Fibroblast of peridontal ligament (primary cell): ENCODE measurements at regions not wholly inside any gene's neighbourhood (a gene's known extent, or its start where the extent isn't known, plus 50 kb on each side); places are given as distances from the start of the nearest gene placed in this dataset.

Experiments used
- DNase-seq: peaks from one replicate; pipeline ENCODE4 v3.0.0-alpha.2; 2010; ENCODE audit errors: extremely low read depth

DNA sequence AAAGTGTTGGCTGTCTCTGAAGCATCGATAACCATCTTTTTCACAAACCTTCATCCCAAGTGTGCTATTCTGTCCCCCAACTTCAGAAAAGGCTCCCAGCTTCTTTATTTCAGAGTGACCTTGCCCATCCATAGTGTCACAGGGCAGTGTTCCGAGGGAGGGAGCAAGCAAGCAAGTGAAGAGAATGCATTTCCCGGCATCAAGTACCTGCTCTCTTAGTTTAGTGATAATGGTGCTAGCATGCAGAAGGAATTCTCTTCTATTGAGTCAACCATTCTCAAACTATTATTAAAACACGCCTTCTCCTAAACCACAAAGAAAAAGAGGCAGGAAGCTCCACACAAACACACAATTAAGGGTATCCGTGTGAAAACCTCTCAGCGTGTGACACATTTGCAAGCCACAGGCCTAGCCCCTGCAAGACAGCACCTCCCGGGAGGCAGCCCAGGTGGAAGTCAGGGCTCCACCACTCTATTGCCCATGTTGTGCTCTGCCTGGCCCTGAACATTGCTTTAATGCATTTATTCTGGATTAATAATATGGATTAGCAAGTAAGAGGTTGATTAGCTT, 504.9 kb downstream of the GALR1 start:
- no peak for DNase-seq

DNA sequence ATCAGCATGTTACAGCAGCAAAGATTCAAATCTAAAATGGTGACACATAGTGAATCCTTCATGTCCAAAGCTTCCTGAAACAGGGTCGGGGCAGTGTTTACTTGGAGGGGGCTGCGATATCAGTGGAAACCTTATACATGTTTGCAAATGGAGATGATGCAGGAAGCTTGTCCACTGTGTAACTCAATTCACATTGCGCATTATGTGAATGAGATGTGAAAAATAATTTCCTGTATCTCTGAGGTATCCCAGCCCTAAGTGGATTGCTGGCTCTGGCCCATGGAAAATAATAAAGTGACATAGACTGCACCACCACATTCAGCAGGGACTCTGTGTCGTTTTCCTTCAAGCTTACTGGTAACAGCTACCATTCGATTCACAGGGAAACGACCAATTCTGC, 505.5 kb downstream of the GALR1 start:
- no peak for DNase-seq

DNA sequence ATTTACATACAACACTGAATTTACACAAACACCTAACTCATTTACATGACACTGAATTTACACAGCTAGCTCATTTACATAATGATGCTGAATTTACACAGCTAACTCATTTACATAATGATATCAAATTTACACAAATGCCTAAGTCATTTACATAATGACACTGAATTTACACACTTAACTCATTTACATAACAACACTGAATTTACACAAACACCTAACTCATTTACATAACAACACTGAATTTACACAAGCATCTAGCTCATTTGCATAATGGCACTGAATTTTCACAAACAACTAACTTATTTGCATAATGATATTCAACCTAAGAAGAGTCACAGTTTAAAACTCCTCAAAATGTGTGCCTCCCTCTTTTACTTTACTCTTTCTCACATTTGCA, 511.7 kb downstream of the GALR1 start:
- no peak for DNase-seq

DNA sequence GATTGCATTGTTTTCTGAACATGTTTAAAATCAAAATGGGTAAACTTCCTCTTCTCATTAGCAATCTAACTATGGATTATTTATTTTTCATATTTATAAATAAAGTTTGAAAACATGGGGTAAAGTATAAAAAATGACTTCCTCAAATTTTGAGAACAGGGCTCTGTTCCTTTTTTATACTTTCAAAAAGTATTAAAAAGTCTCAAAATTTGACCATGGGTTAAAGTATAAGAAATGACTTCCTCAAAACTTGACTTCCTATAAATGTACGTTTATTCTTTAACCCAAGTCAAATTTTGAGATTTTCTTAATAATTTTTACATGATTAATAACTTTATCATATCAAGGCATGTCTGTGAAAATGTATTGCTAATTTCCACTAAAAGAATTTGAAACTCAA, 512.4 kb downstream of the GALR1 start:
- DNase-seq: no peak

DNA sequence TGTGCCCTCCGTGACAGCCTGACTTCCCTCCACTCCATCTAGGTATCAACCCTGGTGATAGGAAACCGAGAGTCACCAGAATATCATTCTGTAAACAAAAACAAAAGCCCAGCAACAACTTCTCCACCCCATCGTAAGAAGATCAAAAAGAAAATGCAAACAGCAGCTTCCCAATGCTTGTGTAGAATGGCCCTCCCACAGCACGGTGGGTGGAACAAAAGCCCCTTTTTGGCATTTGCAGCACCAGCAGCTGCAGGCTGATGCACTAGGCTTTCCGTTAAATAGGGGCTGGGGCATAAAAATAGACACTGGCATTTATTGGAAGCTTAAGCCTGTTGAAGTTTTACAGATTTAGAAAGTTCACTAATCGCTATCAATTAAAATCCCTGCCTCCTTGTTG, 513.0 kb downstream of the GALR1 start:
- DNase-seq: no peak

DNA sequence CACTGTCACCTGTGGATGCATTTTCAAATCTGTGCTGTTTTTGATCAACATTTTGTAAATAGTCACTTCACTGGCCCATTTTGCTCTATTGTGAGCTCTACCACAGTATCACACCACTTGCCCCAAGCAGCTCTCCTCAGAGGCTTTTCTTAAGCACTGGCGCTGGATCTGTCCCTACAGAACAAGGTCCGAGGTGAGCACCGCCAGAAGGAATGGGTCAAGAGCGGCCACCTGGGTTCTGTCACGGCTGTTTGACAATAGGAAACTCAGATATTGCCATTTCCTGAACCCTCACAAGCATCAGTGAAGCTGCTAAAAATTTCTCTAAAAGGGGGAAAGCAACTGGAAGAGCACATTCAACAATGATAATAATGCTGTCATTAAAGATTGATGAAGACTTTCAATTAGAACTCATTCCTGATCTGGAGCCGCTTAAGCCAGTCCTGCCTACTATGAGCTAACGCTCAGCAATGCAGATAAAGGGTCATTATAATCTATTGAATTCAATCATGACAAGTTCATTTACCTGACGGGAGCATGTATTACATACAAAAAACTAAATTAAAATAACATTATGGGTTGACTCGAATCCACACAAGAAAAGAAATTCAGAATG, 514.0 kb downstream of the GALR1 start:
- DNase-seq: no peak

DNA sequence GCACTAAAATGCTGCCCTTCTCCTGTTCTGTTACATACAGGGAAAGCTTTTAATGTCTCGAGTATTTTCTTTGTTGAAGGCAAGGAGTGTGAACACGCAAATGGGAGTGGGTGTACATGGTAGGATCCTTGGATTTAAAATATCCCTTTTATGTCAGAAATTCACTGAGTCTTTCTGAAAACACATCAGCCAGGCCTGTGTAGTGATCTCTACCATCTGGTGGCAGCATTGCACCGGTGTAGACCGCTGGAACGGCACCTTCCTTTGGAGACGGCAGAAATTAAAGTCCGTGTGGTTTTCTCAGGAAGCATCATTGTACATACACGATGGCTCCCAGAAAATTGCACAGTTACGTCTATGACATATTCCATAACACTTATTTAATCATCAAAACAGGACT, 515.8 kb downstream of the GALR1 start:
- no peak for DNase-seq

DNA sequence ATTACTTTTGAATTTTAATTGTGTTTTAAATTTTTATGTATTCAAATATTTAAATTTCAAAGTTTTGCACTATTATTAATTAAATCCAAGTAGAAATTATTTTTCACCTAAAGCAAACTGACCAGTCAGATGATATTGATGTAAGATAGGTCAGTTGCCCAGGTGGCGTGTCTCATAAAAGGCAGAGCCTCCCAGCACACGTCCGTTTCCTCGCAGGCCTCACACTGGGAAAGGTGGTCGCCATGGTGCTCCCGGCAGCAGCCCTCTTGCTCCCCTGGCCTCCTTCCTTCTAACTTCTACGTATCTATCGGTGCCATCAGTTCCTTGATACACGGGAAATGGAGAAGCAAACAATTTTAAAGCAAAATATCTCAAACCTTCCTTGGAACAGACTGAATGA, 516.8 kb downstream of the GALR1 start:
- no peak for DNase-seq

DNA sequence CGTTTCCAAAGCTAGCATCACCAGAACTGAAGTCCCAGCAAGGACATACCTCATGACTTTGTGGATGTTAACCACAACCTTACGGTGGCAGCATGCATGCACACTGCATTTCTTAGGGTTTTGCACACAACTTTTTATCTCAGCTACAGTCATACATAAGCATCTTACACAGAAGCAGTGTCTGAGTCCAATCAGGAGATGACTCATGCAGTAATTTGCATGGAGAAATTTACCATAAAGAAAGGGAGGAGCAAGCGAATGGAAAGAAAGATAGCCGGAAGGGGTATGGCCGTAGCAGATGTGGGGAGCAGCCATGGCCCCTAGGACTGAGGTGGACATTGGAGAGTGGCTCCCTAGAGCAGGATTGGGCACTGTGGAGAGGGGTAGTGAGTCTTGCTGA, 522.5 kb downstream of the GALR1 start:
- no peak for DNase-seq

DNA sequence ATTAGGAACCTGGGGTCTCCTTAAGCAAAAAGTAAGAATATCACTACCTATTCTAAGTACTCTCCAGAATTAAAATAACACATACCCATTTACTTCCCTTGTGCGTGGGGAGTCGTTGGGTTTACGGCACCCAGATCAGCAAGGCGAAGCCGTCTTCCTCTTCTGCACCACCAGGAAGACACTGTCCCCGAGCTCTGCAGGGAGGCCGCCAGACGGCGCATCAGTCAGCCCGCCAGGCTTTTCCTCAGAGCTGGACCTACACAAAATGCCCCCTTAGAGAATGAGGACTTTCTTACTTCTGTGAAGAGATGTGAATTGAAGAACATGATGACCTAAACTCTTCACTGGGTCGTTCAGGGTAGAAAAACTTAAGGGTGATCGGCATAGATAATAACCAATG, 526.5 kb downstream of the GALR1 start:
- no peak for DNase-seq

DNA sequence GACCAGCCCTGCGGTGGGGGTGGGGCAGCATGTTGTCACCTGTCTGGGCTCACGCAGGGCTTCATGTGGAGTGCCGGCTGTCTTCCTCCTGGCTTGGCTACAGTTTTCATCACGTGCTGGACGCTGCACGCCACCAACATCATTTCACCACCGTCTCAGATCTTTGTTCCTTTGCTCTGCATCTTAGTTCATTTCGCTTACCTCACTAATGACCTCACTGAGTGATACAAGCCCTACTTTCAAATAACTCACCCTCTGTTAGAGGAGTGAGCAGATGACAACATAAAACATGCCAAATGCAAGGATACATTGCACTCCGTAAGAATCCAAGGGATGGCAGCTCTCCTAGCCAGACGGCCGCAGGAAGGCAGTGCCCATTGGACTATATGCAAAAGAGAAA, 527.5 kb downstream of the GALR1 start:
- no peak for DNase-seq

DNA sequence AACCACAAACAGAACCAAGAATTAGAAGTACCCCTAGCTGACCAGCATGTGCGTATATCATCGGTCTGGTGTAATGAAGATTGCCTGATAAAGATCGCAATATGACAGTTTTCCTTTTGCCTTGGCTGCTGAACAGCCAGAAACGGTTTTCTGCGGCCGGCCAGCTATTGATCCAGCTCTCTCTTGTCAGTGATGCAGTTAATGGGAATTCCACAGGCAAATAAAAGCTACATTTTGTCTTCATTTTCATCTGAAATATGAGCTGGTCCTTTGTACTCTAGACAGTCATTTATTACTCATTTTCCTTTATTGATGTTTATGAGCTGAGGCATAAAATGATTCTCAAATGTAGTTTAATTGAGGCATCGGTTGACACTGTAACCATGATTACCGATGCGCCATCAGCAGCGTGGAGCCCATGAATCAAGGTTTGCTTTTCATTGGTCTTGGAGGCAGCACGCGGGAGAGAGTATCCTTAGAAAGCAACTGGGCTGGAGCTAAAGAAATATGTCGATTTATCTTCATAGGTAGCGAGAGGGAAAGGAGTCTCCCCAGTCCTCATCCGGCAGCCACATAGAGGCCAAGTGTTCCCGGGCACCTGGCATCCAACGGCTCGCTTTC, 535.2 kb downstream of the GALR1 start:
- DNase-seq: no peak

DNA sequence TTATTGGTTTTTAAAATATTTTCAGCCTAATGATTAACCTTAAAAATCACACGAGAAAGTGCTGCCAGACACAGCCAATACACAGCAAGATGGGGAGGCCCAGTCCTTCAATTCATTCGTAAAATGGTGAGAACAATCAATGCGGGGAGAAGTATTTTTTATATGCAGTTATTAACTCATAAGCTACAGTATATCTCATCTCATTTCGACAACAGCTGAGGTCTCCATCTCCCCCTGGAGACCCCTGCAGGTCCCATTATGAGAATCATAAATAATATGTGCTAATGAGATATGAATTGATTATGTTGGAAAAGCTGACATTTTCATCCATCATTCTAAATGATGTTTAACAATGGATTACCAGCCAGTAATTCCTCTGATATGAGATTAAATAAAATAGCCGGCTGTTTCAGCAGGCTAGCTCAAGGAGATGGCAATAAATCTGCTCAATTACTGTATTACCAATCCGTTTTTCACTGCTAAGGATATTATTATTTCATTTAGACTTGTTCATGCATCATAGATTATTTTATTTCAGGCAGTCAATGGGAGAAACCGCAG, 535.8 kb downstream of the GALR1 start:
- DNase-seq: no peak

DNA sequence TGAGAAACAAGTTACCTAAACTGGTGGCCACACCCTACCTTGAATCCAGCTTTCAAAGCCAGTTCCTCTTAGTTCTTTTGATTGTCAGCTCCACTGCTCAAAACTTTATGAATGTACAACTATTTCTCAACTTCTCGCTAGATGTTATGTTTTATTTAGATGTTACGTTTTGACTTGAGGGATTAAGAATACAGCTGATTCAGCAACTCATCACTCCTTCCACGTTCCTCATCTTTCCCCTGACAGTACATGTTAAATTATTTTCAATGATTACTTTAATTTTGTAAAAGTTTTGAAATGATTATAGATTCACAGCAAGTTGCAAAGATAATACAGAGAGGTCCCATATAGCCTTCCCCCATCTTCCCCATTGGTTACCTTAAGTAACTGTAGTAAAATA, 553.4 kb downstream of the GALR1 start:
- no peak for DNase-seq

DNA sequence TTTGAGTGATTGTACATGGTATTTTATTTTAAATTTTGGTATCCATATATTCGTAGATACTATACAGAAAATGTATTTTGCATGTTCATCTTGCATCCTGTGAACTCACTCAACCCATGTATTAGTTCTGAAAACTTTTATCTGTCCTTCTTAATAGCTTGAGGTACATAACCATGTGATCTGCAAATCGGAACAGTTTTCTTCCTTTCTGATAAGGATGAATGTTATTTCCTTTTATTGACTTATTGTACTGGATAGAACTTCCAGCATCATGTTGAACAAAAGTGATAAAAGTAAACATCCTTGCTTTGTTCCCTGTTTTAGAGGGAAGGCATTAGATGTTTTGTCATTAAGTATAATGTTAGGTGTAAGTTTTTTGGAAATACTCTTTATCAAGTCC, 554.7 kb downstream of the GALR1 start:
- DNase-seq: no peak

DNA sequence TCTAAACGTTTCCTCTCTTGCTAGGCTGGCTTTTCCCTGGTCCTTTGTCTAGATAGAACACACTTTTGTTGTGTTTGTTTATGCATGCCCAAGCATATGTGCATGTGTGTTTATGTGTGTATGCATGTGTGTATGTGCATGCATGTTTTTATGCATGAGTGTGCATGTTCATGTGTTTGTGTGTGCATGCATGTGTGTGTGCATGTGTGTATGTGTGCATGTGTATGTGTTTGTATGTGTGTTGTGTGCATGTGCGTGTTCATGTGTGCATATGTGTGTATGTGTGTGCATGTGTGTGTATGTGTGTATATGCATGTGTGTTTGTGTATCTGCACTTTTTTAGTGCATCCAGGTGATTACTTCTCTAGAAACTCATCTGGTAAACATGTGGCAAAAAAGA, 558.0 kb downstream of the GALR1 start:
- DNase-seq: no peak

DNA sequence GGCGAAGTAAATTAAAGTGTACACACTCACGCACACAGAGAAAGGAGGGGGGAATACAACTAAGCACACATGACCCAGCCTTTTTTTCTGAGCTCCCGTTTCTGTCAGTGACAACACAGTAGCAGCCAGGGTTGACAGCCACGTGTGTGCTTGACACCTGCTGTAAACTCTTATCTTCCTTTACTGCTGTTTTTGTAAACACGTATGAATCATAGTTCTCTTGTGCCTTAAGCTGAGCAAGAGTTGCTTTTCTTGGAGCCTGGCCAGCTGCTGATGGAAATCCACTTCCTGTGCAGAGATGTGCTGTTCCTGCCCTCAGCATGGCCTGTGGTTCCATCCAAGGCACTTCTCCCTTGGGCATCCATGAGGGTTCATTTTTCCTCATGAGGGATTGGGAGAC, 561.9 kb downstream of the GALR1 start:
- no peak for DNase-seq

DNA sequence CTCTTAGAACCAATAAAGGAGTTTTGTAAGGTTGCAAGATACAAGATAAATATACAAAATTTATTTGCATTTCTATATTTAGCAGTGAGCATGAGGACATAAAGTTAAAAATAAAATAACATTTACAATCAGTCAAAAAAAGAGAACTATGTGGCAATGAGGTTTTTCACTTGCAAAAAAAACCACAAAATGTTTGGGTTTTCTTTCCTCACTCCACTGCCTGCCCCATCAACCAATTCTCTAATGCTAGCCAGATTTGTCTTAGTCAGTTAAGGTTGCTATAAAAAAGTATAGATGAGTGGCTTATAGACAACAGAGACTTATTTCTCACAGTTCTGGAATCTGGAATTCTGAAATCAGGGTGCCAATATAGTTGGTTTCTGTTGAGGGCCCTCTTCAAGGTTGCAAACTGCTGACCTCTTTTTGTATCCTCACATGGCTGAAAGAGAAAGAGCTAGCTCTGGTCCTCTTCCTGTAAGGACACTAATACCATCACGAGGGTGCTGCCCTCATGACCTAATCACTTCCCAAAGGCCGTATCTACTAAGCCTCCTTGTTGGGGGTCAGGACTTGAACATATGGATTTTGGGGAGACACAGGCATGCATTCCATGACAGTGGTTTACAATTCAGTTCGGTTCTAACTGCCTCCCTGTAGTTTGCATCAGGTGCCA, 566.2 kb downstream of the GALR1 start:
- DNase-seq: no peak

DNA sequence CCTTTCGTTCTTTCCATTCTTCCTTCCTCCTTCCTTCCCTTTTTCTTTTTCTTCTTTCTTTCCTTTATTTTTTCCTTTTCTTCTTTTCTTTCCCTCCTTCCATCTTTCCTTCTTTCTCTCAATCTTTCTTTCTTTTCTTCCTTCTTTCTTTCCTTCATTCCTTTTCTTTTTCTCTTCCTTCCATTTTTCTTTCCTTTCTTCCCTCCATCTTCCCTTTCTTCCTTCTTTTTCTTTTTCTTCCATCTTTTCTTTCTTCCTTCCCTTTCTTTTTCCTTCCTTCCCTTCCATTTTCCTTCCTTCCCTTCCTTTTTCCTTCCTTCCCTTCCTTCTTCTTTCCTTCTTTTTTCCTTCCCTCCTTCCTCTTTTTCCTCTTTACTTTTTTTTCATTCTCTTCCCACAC, 568.7 kb downstream of the GALR1 start:
- no peak for DNase-seq

DNA sequence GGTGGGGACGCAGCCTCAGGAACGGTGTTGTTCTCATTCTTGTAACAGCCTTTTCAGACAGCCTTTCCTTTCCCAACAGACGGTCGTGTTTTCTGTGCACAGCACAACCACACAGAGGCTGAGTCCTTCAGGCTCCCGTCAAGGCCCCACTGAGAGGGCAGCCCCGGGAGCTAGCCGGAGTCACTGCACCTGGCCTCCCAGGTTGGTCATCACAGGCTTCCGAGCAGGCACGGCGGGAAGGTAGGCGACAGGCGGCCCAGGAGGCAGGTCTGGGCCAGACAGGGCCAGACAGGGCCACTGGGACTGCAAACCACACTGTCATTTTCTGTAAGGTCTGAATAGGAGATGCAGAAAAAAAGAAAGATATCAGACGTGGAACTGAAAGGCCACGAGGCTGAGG, 570.8 kb downstream of the GALR1 start:
- DNase-seq: no peak

DNA sequence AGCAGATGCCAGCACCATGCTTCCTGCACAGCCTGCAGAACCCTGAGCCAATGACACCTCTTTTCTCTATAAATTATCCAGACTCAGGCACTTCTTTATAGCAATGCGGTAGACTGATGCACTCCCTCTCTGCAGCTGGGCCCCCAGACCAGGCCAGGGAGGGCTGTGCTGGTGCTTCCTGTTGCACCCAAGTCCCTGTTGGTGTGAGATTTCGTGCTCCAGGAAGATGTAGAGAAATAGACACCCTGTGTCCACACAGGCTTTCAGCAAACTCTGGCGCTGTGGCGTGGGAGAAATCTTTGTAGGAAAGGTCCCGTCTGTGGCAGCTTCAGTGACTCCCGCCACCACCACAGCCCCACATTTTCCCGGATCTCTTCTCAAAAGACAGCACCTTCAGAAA, 572.2 kb downstream of the GALR1 start:
- no peak for DNase-seq

DNA sequence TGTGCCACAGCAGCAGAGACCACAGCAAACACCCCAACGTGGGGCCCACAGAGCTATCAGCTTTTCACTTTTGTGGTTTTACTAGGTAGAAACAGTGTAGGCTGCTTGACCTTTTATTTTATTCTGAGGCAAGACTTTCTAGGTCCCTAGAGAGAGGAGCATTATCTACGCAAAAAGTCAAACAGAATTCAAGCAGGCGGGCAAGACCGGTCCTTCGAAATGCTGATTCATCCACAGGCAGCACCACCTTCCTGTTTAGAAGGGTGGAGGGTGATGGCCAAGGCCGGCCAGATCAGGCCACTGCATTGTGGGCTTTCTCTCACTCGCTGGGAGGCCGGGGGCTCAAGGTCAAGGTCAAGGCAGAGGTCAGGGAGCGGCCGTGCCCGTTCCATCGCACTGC, 573.0 kb downstream of the GALR1 start:
- DNase-seq: no peak

DNA sequence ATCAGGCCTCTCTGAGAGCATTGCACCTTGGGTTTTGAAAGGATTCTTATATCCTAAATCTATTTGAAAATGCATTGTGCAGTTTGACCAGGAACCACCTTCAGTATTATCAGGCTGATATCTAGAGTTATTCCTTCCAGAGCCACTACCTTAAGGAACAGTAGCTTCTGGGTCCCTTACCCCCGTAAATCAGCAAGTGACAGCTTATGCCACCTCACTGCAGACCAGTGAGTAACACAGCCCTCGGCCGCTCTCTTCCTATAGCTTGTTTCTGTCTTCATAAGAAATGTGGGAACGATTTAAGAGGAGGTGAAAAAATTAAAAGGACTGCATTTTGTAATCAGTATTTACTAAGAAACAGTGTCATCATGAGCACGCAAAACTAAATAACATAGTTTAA, 584.2 kb downstream of the GALR1 start:
- no peak for DNase-seq
